GM18519 (cell line): ENCODE measurements at regions not wholly inside any gene's neighbourhood (a gene's known extent, or its start where the extent isn't known, plus 50 kb on each side); places are given as distances from the start of the nearest gene placed in this dataset.

Experiments
- ATAC-seq: cut with Tn5 transposase; IDR thresholded peaks from one replicate; pipeline ENCODE4 v1.9.1; 2021; ENCODE audit warnings: mild to moderate bottlenecking, moderate library complexity; ENCODE audit not compliant: unreplicated experiment, low FRiP score

- no peak for ATAC-seq
Measured at GRCh38 chr2:177024765-177025164, 187.8 kb upstream of the HNRNPA3 start.

- ATAC-seq = no peak
Measured at GRCh38 chr2:177026253-177026652, 186.3 kb upstream of the HNRNPA3 start.

GRCh38 chr2:177026956-177027355, 185.6 kb upstream of the HNRNPA3 start:
- ATAC-seq = no peak

GRCh38 chr2:177028296-177028695, 184.3 kb upstream of the HNRNPA3 start:
- no peak for ATAC-seq

- ATAC-seq = no peak
Measured at GRCh38 chr2:177029075-177029474, 183.5 kb upstream of the HNRNPA3 start.

GRCh38 chr2:177029501-177029900, 183.1 kb upstream of the HNRNPA3 start:
- ATAC-seq = no peak

GRCh38 chr2:177029901-177030300, 182.7 kb upstream of the HNRNPA3 start:
- no peak for ATAC-seq

- no peak for ATAC-seq
Measured at GRCh38 chr2:177030451-177031105, 182.0 kb upstream of the HNRNPA3 start.

- ATAC-seq = no peak
Measured at GRCh38 chr2:177031438-177032180, 181.0 kb upstream of the HNRNPA3 start.

GRCh38 chr2:177036747-177037146, 175.8 kb upstream of the HNRNPA3 start:
- ATAC-seq = no peak

- no peak for ATAC-seq
Measured at GRCh38 chr2:177037569-177037968, 175.0 kb upstream of the HNRNPA3 start.

- no peak for ATAC-seq
Measured at GRCh38 chr2:177038787-177039484, 173.7 kb upstream of the HNRNPA3 start.

GRCh38 chr2:177042311-177042710, 170.3 kb upstream of the HNRNPA3 start:
- ATAC-seq = no peak

GRCh38 chr2:177044671-177045070, 167.9 kb upstream of the HNRNPA3 start:
- no peak for ATAC-seq

GRCh38 chr2:177048981-177049380, 163.6 kb upstream of the HNRNPA3 start:
- ATAC-seq = no peak

- no peak for ATAC-seq
Measured at GRCh38 chr2:177051278-177051677, 161.3 kb upstream of the HNRNPA3 start.

- no peak for ATAC-seq
Measured at GRCh38 chr2:177052471-177052870, 160.1 kb upstream of the HNRNPA3 start.

- no peak for ATAC-seq
Measured at GRCh38 chr2:177053038-177053437, 159.6 kb upstream of the HNRNPA3 start.

GRCh38 chr2:177053716-177054115, 158.9 kb upstream of the HNRNPA3 start:
- no peak for ATAC-seq

- ATAC-seq = no peak
Measured at GRCh38 chr2:177056481-177056929, 156.1 kb upstream of the HNRNPA3 start.

GRCh38 chr2:177058747-177059146, 153.8 kb upstream of the HNRNPA3 start:
- ATAC-seq = peak; percentile 75
